GM12891 (cell line): ENCODE measurements at regions not wholly inside any gene's neighbourhood (a gene's known extent, or its start where the extent isn't known, plus 50 kb on each side); places are given as distances from the start of the nearest gene placed in this dataset.

ENCODE experiments used
- PAX5 ChIP-seq: IDR thresholded peaks from 2 replicates; pipeline ENCODE4 v1.6.1; 2011; ENCODE audit warnings: low read length, moderate library complexity, mild to moderate bottlenecking; ENCODE audit not compliant: insufficient read depth, severe bottlenecking
- POLR2A ChIP-seq: IDR thresholded peaks from 2 replicates; pipeline ENCODE4 v1.6.1; 2011; ENCODE audit warnings: low read depth, low read length, control low read depth
- POLR2AphosphoS5 ChIP-seq: IDR thresholded peaks from 2 replicates; pipeline ENCODE4 v1.6.1; 2011; ENCODE audit warnings: low read depth, low read length, control low read depth
- POU2F2 ChIP-seq: IDR thresholded peaks from 2 replicates; pipeline ENCODE4 v1.6.1; 2011; ENCODE audit warnings: low read depth, mild to moderate bottlenecking, control low read depth, low read length, moderate library complexity
- SPI1 ChIP-seq: IDR thresholded peaks from 2 replicates; pipeline ENCODE4 v1.6.1; 2011; ENCODE audit warnings: low read depth, low read length, control low read depth
- TAF1 ChIP-seq: IDR thresholded peaks from 2 replicates; pipeline ENCODE4 v1.6.1; 2011; ENCODE audit warnings: low read depth, low read length, control low read depth

DNA sequence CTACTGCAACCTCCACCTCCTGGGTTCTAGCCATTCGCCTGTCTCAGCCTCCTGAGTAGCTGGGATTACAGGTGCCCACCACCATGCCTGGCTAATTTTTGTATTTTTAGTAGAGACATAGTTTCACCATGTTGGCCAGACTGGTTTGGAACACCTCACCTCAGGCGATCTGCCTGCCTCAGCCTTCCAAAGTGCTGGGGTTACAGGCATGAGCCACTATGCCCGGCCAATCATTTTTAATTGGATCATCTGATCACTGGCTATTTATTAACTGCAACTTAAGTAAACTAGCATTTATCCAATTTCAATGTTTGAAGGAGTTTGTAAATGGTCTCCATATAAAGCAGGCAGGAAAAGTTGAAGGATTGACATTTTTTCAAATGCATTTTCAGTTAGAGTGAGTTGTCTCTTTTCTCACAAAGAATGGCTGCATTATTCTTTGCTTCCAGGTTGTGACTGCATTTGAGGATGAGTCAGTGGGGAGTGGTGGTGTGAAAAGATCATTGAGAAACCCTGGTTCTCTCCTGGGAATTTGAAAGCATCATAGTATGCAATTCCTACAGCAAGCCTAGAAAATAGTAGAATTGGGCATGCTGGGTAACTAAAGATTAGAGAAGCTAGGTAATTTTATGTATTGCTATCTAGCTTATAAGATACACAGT lies 431.1 kb upstream of the ZEB2 start:
- TF ChIP-seq POLR2AphosphoS5 (no peak), POLR2A (no peak), TAF1 (no peak), POU2F2 (no peak), SPI1 (no peak), PAX5 (no peak)
